GM21515 (cell line): ENCODE measurements at regions not wholly inside any gene's neighbourhood (a gene's known extent, or its start where the extent isn't known, plus 50 kb on each side); places are given as distances from the start of the nearest gene placed in this dataset.
"Not testable (repeated sequence)": the region's sequence is repeated elsewhere in the genome, so short reads cannot be mapped to it uniquely, and the experiment has no call there.

Experiments used
- ATAC-seq: cut with Tn5 transposase; IDR thresholded peaks from one replicate; pipeline ENCODE4 v1.9.1; 2021; ENCODE audit not compliant: unreplicated experiment

- no peak for ATAC-seq
Observed at GRCh38 chr10:33913194-33913593, 578.7 kb upstream of the NRP1 start.

- ATAC-seq = not testable (repeated sequence)
Observed at GRCh38 chr10:33909476-33909875, 575.0 kb upstream of the NRP1 start.

- no peak for ATAC-seq
Observed at GRCh38 chr10:33901166-33901565, 566.7 kb upstream of the NRP1 start.

- ATAC-seq = no peak
Observed at GRCh38 chr10:33900596-33900995, 566.1 kb upstream of the NRP1 start.

- ATAC-seq = no peak
Observed at GRCh38 chr10:33899578-33900531, 565.4 kb upstream of the NRP1 start.

GRCh38 chr10:33897291-33897752, 562.9 kb upstream of the NRP1 start:
- no peak for ATAC-seq

GRCh38 chr10:33893506-33893905, 559.0 kb upstream of the NRP1 start:
- no peak for ATAC-seq

- no peak for ATAC-seq
Observed at GRCh38 chr10:33889371-33889770, 554.9 kb upstream of the NRP1 start.

- no peak for ATAC-seq
Observed at GRCh38 chr10:33887188-33887587, 552.7 kb upstream of the NRP1 start.

- no peak for ATAC-seq
Observed at GRCh38 chr10:33886299-33886698, 551.8 kb upstream of the NRP1 start.

- no peak for ATAC-seq
Observed at GRCh38 chr10:33884604-33885003, 550.1 kb upstream of the NRP1 start.

- no peak for ATAC-seq
Observed at GRCh38 chr10:33883881-33884280, 549.4 kb upstream of the NRP1 start.

GRCh38 chr10:33882996-33883395, 548.5 kb upstream of the NRP1 start:
- ATAC-seq = no peak

GRCh38 chr10:33880291-33880690, 545.8 kb upstream of the NRP1 start:
- ATAC-seq = no peak

- no peak for ATAC-seq
Observed at GRCh38 chr10:33878238-33878786, 543.8 kb upstream of the NRP1 start.

- no peak for ATAC-seq
Observed at GRCh38 chr10:33876584-33877400, 542.3 kb upstream of the NRP1 start.

- ATAC-seq = no peak
Observed at GRCh38 chr10:33875924-33876583, 541.6 kb upstream of the NRP1 start.

GRCh38 chr10:33871061-33871956, 536.8 kb upstream of the NRP1 start:
- ATAC-seq = no peak

- ATAC-seq = no peak
Observed at GRCh38 chr10:33869481-33869880, 535.0 kb upstream of the NRP1 start.

GRCh38 chr10:33869028-33869427, 534.6 kb upstream of the NRP1 start:
- no peak for ATAC-seq
